Retina (tissue), 1 donor: ENCODE measurements at regions not wholly inside any gene's neighbourhood (a gene's known extent, or its start where the extent isn't known, plus 50 kb on each side); places are given as distances from the start of the nearest gene placed in this dataset.
A peak's percentile ranks its signal among the peaks of the same experiment; 100 is the strongest.

Experiments
- DNase-seq: peaks from one replicate; pipeline ENCODE4 v3.0.0-alpha.2; 2016

DNA sequence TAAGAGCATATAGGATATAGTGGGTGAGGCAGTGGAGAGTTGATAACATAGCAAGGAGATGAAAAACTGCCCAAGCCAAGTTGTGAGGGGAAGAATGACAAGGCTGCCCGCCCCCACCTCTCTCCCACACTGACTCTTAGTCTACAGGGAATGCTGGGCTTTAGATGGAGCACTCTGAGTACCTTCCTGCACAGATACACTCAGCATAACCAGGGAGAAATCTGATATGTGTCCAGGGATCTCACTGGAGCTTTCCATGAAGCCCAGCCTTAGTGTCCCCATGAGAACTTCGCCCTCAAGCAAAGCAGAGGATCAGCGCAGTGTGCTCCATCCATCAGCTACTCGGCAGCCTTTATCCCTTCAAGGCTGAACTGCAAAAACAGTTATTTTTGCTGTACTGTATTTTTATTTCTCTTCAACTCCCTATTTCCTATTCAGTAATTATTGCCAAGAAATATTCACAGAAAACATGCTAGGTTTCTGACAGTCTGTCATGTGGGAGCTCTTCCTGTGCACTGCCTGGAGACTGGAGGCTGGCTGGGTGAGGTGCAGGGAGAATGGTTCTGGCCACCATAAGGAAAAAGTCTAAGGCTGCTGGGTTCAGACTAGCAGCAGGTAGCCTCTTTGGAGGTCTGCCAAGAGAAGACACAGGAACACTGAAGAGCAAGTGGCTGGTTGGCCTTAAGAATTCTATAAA lies 475.2 kb upstream of the PPP2R3A start:
- DNase-seq = no peak

DNA sequence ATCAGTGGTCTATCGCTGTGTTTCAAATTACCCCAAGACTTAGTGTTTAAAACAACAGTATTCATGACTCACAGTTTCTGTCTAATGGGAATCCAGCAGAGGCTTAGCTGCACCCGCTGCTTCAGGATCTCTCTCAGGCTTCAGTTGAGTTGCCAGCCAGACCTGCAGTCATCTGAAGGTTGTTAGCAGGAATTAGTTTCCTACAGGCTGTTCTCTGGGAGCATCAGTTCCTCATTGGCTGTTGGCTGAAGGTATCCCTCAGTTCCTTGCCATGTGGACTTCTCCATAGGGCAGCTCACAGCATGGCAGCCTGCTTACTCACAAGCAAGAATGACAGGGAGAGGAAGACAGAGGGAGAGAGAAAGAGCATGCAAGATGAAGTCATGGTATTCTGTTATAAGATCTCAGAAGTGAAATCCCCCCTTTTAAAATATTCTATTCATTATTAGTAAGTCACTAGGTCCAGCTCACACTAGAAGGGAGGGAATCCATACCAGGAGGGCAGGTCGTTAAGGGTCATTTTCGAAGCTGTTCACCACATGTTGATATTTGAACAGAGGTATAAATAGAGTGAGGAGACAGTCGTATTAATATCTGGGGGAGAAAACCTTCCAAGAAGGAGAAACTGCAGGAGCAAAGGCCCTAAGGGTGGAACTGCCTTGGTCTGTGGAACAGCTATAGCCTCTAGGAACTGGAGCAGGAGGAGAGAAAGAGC lies 473.9 kb upstream of the PPP2R3A start:
- no peak for DNase-seq

DNA sequence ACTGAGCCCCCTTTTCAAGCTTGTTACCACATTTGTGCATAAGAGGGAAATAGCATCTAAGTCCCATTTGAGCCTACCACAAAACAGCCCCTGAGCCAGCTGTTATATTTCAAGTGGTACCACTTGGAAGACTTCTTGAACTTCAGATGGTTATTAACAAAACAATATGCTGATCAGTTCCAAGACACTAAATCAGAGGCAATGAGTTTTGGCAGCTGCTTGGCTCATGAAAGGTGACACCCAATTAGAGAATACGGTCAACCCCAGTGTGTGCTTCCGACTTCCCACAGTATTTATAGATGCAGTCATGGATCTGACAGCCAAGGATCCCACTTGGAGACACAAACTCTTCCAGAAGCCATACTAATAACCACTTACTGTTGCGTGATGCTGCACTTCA lies 469.6 kb upstream of the PPP2R3A start:
- DNase-seq = no peak

DNA sequence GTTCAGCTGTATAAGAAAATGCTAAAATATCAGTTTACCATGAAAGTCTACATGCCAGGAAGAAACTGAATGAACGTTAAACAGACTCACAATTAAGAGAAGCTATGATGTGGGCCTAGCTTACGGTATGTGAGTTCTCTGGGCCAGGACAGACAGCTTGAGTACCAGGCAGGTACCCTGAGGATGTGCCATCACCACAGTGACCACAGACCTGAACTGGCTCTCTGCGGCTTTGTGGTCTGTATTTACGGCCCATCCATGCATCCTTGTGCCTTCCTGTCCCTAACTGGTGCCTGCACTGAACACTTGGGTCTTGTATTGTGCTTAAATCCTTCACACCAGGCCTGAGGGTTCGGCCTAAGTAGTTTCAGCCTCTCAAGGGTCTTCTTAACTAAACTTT lies 467.5 kb upstream of the PPP2R3A start:
- DNase-seq = no peak

DNA sequence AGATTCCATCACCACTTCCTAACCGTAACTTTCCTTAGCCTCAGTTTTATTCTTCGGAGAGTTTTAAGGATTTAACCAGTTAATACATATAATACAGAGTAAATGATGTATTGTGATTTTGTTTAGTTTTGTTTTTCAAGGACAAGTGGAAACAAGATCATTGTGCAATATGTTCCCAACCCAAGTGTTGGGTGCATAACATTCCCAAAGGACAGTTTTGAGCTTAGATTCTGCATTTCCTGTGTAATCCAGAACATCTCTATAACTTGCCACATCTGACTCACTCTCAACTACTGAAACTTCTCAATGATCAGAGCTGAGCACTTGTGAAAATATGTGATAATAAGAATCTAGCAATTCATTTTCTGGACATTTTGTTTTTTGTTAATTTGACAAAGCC lies 466.1 kb upstream of the PPP2R3A start:
- no peak for DNase-seq

DNA sequence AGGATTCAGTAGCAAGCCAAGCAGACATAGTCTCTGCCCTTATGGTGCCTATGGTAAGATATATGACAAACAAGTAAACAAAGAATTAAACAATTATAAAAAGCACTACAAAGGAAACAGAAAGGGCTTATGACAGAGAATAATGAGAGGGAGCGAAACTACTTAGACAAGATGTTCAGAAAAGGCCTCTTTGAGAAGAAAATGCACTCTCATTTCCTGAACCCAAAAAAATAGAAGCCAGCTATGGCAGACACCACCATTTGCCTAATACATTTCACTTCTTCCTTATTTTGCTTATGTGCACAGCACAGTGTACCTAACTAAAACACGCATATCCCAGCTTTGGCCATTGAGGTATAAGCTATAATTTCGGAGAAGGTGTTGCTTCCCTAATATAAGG lies 465.5 kb upstream of the PPP2R3A start:
- no peak for DNase-seq

DNA sequence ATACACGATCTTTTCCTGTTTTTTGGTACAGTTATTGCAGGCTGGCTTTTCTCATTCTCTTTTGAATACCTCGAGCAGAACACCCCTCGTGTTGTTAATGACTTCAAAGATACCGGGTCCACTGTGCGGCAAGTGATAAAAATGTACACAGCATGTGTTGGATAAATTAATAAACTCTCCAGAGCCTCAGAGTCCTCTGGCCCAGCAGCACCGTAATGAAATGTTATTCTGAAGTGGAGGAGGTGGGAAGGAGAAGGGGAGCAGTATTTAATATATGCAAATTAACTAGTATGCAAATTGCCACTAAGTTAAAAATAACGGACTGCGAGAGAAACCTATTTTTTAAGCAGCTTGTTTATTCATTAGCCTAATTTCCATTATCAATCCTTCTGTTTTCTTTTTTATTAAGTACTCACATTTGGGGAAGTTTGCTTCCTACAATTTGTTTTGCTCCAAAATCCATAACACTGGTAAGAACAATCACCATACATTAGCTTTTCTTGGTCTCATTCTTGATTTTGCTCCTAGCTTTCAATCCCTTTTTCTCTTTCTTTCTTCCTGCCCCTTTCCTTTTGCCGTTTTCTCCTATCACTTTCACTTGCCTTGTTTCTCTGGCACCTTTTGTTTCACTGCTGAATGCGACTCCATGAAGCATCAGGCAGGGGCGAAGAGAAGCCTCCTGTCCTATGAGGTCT lies 462.3 kb upstream of the PPP2R3A start:
- DNase-seq = no peak

DNA sequence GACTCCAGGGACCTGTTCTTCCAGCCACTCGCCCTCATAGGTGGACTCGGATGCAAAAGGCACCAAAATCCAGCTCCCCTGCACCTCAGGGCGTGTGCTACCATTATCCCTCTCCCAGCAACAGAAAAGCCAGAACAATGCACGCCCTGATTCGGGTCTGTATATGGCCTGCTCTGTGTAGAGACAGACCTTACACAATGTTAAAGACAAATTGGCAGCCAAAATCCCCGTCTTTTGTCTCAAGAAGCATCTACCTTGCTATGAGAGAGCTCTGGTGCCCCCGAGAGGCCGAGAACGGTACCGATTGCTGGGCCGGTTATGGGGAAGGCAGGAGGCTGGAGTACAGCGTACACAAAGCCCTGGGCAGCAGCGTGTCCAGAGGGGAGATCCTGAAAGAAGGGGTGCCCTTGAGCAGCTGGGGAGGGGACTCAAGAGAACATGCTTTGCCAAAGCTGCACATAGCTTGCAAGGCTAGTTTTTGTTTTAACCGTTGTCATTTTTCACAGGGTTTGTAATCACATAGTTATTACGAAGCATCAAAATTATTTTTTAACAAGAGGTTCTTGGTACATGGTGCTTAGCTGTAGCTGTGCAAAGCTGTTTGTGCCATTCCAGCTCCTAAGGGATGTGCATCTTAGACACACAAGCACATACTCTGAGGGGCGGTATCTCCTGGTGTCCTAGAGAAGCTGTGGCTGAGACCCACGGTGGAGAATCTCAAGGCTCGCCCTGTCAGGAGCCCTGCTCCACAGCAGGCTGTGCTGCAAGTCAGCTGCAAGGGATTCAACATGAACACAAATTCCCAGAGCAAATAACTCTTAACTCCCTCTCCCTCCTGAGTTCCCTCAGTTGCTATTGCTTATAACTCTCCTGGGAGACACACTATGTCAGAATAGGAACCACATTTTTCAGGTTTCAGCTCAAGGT lies 461.5 kb upstream of the PPP2R3A start:
- DNase-seq = peak; percentile 89

DNA sequence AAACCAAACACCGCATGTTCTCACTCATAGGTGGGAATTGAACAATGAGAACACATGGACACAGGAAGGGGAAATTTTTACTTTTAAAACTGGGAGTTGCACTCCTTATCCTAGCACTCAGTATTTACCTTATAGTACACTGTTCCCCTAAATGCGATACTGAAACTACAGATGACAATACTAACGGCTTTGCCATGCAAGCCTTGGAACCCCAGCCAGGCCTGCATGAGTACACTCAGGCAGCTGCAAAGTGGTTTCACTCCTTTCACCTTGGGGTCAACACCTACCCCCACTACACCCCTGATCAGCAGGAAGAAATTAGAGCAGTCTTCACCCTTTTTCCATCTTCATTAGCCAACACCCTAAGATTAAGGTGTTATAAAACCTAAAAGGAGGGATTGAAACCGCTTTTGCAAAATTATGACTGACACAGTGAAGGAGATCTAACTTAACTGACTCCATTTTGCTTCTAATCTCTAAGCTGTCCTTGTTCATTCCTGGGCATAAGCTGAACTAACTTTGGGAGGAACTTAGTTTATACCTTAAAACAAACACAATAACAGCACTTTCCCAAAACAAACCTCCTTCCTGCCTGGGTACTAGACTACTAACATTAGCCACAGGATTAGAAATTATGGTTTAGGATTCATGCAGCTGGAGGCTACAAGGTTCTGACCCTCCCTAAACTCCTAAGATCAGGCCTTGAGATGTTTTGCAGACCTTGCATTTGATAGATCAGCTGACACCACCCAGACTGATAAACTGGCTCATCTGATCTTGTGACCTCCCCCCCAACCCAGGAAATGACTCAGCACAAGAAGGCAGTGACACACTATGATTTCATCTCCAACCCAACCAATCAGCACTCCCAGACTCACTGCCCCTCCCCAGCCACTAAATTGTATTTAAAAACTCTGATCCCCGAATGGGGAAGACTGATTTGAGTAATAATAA lies 452.1 kb upstream of the PPP2R3A start:
- DNase-seq = no peak

DNA sequence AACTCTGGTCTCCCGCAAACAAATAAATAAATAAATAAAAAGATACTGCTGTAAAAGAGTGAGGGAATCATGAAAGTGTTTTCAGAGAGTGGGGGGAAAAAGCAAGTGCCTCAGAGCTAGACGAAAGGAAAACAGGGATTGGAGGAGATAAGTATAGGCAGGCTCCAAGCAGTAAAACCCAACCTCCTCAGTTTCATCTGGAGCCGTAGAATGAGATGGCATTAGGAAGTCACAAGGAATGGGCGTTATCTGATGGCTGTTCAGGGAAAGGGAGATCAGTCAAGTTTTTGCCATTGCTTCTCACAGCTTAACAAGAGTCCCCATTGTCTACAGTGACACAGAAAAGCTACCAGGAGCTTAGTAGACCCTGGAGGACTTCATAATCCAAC lies 451.5 kb upstream of the PPP2R3A start:
- DNase-seq = no peak

DNA sequence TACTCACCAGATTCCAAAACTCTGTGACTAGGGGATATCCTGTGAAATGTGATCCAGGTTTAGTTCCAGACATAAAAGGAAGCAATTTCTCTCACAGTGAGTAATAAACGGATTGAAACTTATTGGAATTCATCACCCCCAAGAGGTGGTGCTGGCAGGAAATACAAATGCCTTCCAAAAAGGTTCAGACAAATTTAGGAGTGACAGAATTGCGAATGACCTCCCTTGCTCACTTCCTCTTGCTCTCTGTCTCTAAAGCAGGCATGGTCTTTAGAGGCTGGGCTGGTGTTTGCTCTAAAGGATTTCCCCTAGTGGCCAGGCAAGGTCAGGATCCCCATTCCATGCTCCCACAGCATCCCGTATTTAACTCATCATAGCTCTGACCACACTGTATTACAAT lies 449.4 kb upstream of the PPP2R3A start:
- no peak for DNase-seq

DNA sequence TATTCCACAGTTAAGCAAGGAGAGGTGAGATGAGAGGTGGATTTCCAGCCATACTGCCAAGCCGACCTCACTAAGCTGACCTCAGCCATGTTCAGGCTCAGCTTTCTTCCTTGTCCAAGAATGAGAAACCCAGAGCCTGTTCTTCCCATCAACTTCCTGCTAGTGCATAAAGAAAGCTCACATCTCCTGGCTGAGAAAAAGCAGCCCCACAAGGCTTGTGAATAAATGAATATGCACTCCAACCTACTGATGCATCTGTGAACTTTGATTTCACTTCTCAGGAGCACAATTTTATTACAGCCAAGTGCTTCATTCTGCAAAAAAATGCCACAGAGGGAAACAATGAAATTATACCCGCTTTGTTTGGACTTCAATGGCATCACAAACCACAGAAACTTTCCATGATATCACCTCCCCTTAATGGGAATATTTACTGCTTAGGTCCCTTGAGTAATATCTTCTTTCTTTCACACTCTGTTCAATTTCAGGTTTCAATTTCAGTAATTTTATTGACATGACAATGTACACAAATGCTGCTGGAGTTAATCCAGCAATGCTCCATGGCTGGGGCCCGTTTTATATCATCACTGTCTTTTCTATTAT lies 437.0 kb upstream of the PPP2R3A start:
- DNase-seq = no peak

DNA sequence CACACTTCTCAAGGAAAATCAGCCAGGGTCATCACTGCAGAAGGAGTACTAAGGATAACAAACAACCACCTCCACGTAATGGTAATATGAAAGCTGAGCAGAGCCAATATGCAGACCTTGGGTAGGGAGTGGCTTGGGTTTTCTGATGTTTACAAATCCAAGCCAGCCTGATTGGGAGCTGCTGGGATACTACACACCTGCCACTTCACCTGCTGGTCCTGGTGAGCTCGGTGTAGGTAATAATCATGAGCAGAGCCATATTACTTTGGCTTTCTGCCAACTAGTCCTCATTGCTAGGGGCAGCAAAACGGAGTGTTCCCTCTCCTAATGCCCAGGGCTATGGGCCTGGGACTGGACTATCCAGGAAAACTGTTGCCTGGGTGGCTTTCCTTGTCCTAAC lies 433.5 kb upstream of the PPP2R3A start:
- no peak for DNase-seq

DNA sequence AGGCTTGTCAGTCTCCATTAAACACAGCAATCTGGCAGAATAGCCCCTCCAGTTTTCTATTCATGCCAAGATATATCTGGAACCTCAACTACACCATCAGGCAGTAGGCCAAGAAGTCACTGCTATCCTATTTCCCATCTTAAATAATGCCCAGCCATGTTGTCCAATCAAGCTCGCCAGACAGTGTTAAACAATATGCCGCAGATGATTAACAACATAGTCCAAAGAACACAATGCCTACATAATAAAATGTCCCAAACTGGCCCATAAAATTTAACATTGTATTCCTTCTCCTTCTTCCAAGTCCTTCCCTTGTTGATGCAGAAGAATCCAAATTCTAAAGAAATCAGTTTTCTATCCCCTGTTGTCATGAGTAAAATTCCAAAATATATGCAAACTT lies 427.4 kb upstream of the PPP2R3A start:
- no peak for DNase-seq

DNA sequence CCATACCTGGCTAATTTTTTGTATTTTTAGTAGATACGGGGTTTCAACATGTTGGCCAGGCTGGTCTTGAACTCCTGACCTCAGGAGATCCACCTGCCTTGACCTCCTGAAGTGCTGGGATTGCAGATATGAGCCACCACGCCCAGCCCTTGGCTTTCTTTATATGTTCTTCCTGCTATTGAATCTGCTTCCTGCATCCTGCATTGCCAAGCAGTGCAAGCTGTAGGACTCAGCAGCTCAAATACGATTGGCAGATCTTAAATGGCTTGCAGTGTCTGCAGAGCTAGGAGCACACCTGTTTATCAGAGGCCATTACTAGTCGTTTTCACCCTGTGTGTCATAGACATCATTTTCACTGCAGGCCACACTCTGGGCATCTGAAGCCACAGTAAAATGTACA lies 426.2 kb upstream of the PPP2R3A start:
- no peak for DNase-seq

DNA sequence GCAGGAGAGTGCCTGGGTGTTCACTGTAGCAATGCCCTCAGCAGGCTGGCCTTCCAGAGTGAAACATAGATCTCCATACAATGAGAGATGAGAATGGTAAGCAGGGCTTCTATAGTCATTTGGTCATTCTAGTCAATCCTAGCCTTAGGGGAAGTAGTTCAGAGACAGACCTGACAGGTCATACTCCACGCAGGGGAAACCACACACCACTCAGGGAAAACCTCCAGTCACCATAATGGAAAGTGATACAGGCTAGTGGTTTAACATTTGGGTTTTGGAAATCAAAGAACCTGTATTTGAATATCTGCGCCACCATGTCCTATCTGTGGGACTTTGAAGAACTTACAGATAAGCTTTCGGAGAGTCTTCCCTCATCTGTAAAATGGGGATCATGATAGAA lies 425.7 kb upstream of the PPP2R3A start:
- no peak for DNase-seq

DNA sequence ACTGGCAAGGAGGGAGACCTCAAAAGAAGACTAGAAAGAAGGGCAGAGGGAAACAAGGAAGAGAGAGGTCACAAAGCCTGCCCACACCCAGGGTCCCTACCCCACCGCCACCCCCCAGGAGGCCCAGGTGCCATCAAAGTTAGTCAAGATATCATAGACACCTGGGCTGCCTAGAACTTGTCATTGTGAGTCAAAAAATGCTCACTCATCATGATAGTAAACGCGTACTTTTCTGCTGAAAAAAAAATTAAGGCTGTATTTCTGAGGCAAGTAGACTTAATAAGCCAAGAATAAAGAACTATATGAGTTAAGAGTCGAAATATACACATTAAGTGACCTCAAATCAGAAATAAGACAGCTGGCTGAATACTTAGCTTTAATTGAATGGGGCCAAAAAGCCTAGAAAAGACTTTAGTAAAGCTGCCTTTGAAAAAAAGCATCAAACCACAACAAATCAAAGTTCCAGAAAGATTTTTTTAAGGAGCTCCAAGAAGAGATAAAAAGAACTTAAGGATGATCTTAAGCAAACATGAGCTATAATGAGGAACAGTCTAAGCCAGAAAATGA lies 415.5 kb upstream of the PPP2R3A start:
- DNase-seq = no peak

DNA sequence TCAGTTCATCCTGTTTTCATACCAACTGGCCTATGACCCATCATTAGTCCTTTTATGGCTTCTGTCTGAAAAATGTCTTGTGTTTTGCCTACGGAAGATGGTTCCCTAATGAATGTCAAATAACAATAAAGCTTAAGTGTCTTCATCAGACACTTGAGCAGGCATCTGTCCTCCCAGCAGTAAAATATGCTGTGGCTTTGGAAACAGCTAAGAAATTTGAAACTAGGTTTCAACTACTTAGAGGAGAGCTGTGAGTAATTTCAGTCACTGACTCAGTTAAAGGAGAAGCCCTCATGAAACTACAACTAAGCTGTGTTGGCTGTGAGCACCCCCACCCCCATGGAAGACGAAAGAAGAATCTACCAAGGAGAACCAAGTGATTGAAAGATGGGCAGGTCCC lies 409.4 kb upstream of the PPP2R3A start:
- no peak for DNase-seq

DNA sequence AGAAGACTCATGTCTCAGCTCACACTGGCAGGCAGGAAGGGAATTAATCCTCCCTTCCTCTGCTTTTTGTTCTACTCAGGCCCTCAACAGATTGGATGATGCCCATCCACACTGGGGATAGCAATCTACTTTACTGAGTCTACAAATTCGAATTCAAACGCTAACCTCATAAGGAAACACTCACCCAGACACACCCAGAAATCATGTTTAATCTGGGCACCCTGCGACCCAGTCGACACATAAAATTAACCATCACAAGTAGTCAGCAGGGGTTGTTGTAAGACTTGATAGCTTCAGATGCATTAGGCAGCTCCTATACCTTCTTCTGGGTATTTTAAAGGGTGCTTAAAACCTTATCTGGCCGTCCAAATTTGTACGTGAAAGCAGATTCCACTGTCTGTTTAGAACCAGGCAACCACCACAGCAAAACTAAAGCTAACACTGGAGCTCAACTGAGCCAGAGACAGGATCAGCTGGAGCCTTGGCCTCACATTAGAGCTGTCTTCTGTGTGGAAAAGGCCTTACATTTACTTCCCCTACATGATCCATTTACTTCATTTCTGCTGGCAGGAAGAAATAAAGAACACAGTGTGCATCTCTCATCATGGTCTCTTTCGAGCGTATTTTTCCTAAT lies 407.3 kb upstream of the PPP2R3A start:
- DNase-seq = peak; percentile 13

DNA sequence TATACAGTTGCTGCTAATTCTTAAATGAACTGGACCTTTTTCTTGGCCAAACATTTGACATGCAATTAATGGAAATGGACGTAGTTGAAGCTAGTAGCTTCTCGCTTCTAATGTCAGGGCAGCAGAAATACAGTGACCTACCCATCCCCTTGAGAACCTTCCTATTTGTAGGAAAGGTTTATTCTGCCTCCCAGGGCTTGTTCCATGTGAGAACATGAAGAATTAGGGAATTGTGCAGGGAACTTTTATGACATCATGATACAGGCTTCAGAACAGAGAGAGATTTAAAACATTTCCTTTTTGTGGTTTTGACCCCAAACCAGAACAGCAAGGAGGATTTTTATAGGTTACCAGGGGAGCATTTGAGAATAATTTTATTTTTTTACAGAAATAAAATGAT lies 406.6 kb upstream of the PPP2R3A start:
- no peak for DNase-seq

DNA sequence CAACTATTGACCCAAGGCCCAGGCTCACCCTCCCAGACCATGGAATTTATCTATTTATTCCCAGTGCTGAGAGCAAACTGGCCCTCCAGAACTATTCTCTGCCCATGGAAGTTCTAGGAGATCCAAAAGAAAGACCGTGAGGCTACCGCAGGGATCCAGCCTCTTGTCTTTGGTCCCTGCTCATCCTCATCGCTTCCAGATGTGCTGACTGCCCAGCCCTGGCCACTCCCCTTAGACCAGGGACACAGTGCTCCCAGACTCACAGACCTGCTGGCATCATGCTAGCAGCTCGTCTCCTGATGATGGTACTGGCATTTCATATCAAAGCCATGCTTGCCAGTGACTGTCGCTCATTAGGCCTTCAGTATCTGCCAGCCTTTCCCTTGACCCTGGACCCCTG lies 405.7 kb upstream of the PPP2R3A start:
- DNase-seq = no peak
